NB4 (cell line): ENCODE measurements at regions not wholly inside any gene's neighbourhood (a gene's known extent, or its start where the extent isn't known, plus 50 kb on each side); places are given as distances from the start of the nearest gene placed in this dataset.

Experiments
- CTCF ChIP-seq: IDR thresholded peaks from one replicate; pipeline ENCODE4 v1.5.1; 2012; ENCODE audit warnings: low read depth, low read length
- MAX ChIP-seq: IDR thresholded peaks from 2 replicates; pipeline ENCODE4 v1.6.1; 2011; ENCODE audit warnings: low read depth, low read length
- MYC ChIP-seq: IDR thresholded peaks from 2 replicates; pipeline ENCODE4 v1.6.1; 2011; ENCODE audit warnings: low read depth, low read length
- POLR2A ChIP-seq: IDR thresholded peaks from 2 replicates; pipeline ENCODE4 v1.6.1; 2011; ENCODE audit warnings: mild to moderate bottlenecking; ENCODE audit not compliant: insufficient read length; ENCODE audit errors: extremely low read depth

- TF ChIP-seq POLR2A (no peak), CTCF (no peak), MYC (no peak), MAX (no peak)
These were observed 651.5 kb upstream of the RIOK2 start for GRCh38 chr5:97834561-97834960.
